Osteoblast (primary cell): ENCODE measurements at regions not wholly inside any gene's neighbourhood (a gene's known extent, or its start where the extent isn't known, plus 50 kb on each side); places are given as distances from the start of the nearest gene placed in this dataset.

ENCODE experiments used
- DNase-seq: peaks from one replicate; pipeline ENCODE4 v3.0.0; 2011; ENCODE audit warnings: low spot score, mixed read lengths; ENCODE audit not compliant: insufficient read length; ENCODE audit errors: missing footprints
- H2AFZ ChIP-seq: 2 replicates; pipeline ENCODE4 v1.6.0; 2011; ENCODE audit warnings: mild to moderate bottlenecking, low read length
- H3K27ac ChIP-seq: 2 replicates; pipeline ENCODE4 v1.5.1; 2011; ENCODE audit warnings: mild to moderate bottlenecking, low read depth, low read length, moderate library complexity
- H3K27me3 ChIP-seq: 2 replicates; pipeline ENCODE4 v1.6.0; 2012; ENCODE audit warnings: mild to moderate bottlenecking, control low read depth, inconsistent platforms, low read length, moderate library complexity; ENCODE audit not compliant: insufficient read depth
- H3K36me3 ChIP-seq: 2 replicates; pipeline ENCODE4 v1.5.1; 2011; ENCODE audit warnings: mild to moderate bottlenecking, low read length, control low read depth, moderate library complexity; ENCODE audit not compliant: insufficient read depth
- H3K4me1 ChIP-seq: 2 replicates; pipeline ENCODE4 v1.5.1; 2011; ENCODE audit warnings: mild to moderate bottlenecking, low read length, control low read depth, moderate library complexity; ENCODE audit not compliant: insufficient read depth
- H3K4me2 ChIP-seq: 2 replicates; pipeline ENCODE4 v1.6.0; 2011; ENCODE audit warnings: mild to moderate bottlenecking, low read length; ENCODE audit not compliant: insufficient read depth
- H3K4me3 ChIP-seq: fragments of 200-600 bp; sonication (generic); 3 replicates; pipeline ENCODE4 v1.5.1; 2012; ENCODE audit warnings: mild to moderate bottlenecking, low read length, inconsistent platforms; ENCODE audit not compliant: insufficient read depth
- H3K79me2 ChIP-seq: 2 replicates; pipeline ENCODE4 v1.6.0; 2012; ENCODE audit warnings: mild to moderate bottlenecking, low read length, control low read depth, inconsistent platforms; ENCODE audit not compliant: insufficient read depth
- H3K9me3 ChIP-seq: 2 replicates; pipeline ENCODE4 v1.5.1; 2011; ENCODE audit warnings: low read depth, low read length, control low read depth
- H4K20me1 ChIP-seq: 2 replicates; pipeline ENCODE4 v1.6.0; 2012; ENCODE audit warnings: mild to moderate bottlenecking, low read length, control low read depth; ENCODE audit not compliant: insufficient read depth
- CTCF ChIP-seq: IDR thresholded peaks from 2 replicates; pipeline ENCODE4 v1.5.1; 2011; ENCODE audit warnings: mild to moderate bottlenecking, low read depth, low read length, moderate library complexity; ENCODE audit errors: extremely low read depth

GRCh38 chr15:70602834-70603560, 160.4 kb downstream of the UACA start:
- no peaks in the 10 kb centered on the region for H3K79me2 ChIP-seq
- H3K4me1 ChIP-seq: peaks cover 10% of the 10 kb centered on the region
- H2AFZ ChIP-seq: no peak overlapping the region
- no peaks in the 10 kb centered on the region for H3K36me3 ChIP-seq
- no peak for DNase-seq
- H3K27me3 ChIP-seq: peaks cover 13% of the 10 kb centered on the region
- H3K9me3 ChIP-seq: peaks cover 2% of the 10 kb centered on the region
- H3K27ac ChIP-seq: no peak overlapping the region
- H3K4me2 ChIP-seq: no peak overlapping the region
- no peak overlapping the region for H3K4me3 ChIP-seq
- TF ChIP-seq CTCF: no peak
- H4K20me1 ChIP-seq: no peaks in the 10 kb centered on the region

- TF ChIP-seq CTCF: no peak
- Histone ChIP-seq H3K4me1 (peaks cover 14% of the 10 kb centered on the region), H2AFZ (no peak overlapping the region), H3K79me2 (no peaks in the 10 kb centered on the region), H3K27ac (no peak overlapping the region), H3K9me3 (peaks cover 2% of the 10 kb centered on the region), H3K4me3 (no peak overlapping the region), H4K20me1 (no peaks in the 10 kb centered on the region), H3K36me3 (no peaks in the 10 kb centered on the region), H3K4me2 (no peak overlapping the region), H3K27me3 (peaks cover 9% of the 10 kb centered on the region)
- no peak for DNase-seq
These were observed 161.1 kb downstream of the UACA start for GRCh38 chr15:70602281-70602680.

GRCh38 chr15:70597945-70598344, 165.4 kb downstream of the UACA start:
- DNase-seq: no peak
- Histone ChIP-seq H3K79me2 (no peaks in the 10 kb centered on the region), H3K27ac (no peak overlapping the region), H2AFZ (no peak overlapping the region), H4K20me1 (no peaks in the 10 kb centered on the region), H3K4me2 (no peak overlapping the region), H3K27me3 (peaks cover 6% of the 10 kb centered on the region), H3K36me3 (no peaks in the 10 kb centered on the region), H3K9me3 (peaks cover 2% of the 10 kb centered on the region), H3K4me1 (peaks cover 17% of the 10 kb centered on the region), H3K4me3 (no peak overlapping the region)
- no peak for TF ChIP-seq CTCF

- peaks cover 17% of the 10 kb centered on the region for H3K4me1 ChIP-seq
- no peak for DNase-seq
- H4K20me1 ChIP-seq: no peaks in the 10 kb centered on the region
- peaks cover 6% of the 10 kb centered on the region for H3K27me3 ChIP-seq
- no peak for TF ChIP-seq CTCF
- no peak overlapping the region for H2AFZ ChIP-seq
- no peaks in the 10 kb centered on the region for H3K79me2 ChIP-seq
- H3K9me3 ChIP-seq: peaks cover 2% of the 10 kb centered on the region
- no peaks in the 10 kb centered on the region for H3K36me3 ChIP-seq
- no peak overlapping the region for H3K27ac ChIP-seq
- H3K4me3 ChIP-seq: no peak overlapping the region
- no peak overlapping the region for H3K4me2 ChIP-seq
These were observed 166.2 kb downstream of the UACA start for GRCh38 chr15:70597056-70597603.
